ENCODE measurements at regions not wholly inside any gene's neighbourhood (a gene's known extent, or its start where the extent isn't known, plus 50 kb on each side); places are given as distances from the start of the nearest gene placed in this dataset.

- in situ Hi-C loops (cut with MboI; ENCODE audit: low sequenced_read_pairs in 4 of 4), result no loop called here
- TF ChIP-seq POLR2A (IDR thresholded peaks at IDR 0.05) (no peak), CTCF (IDR thresholded peaks at IDR 0.05 in 4 of 5, conservative IDR thresholded peaks at IDR 0.05 in 1 of 5) (no peak)
- intact Hi-C loops (cut with DNase I; ENCODE audit: low total_unique reads), result no loop called here
- Histone ChIP-seq H3K4me1 (no peaks in the 10 kb centered on the region), H3K27me3 (peaks cover 0 to 17% (median 0%) of the 10 kb centered on the region in 3 donors), H3K27ac (no peak overlapping the region), H3K4me3 (no peak overlapping the region), H3K9me3 (no peaks in the 10 kb centered on the region), H3K36me3 (no peaks in the 10 kb centered on the region)
- DNase-seq (peak in 1 of 2 donors; percentile 39), ATAC-seq (peak; percentile 31 to 45)
Measured at GRCh38 chr22:27220339-27220738, 563.0 kb downstream of the MIAT start.

- Histone ChIP-seq H3K36me3 (no peaks in the 10 kb centered on the region), H3K27ac (no peak overlapping the region), H3K4me1 (no peaks in the 10 kb centered on the region), H3K27me3 (peaks cover 0 to 16% (median 0%) of the 10 kb centered on the region in 3 donors), H3K9me3 (no peaks in the 10 kb centered on the region), H3K4me3 (no peak overlapping the region)
- in situ Hi-C loops (cut with MboI; ENCODE audit: low sequenced_read_pairs in 4 of 4), result no loop called here
- DNase-seq (no peak), ATAC-seq (no peak)
- no peak for TF ChIP-seq CTCF (IDR thresholded peaks at IDR 0.05 in 4 of 5, conservative IDR thresholded peaks at IDR 0.05 in 1 of 5)
- TF ChIP-seq POLR2A (IDR thresholded peaks at IDR 0.05), result no peak
- intact Hi-C loops (cut with DNase I; ENCODE audit: low total_unique reads), result no loop called here
Measured at GRCh38 chr22:27222178-27222577, 564.8 kb downstream of the MIAT start.

- TF ChIP-seq CTCF (IDR thresholded peaks at IDR 0.05 in 4 of 5, conservative IDR thresholded peaks at IDR 0.05 in 1 of 5) (no peak), POLR2A (IDR thresholded peaks at IDR 0.05) (no peak)
- in situ Hi-C loops (cut with MboI; ENCODE audit: low sequenced_read_pairs in 4 of 4), result no loop called here
- H3K36me3 ChIP-seq, result no peaks in the 10 kb centered on the region
- H3K27ac ChIP-seq, result no peak overlapping the region
- DNase-seq (no peak), ATAC-seq (no peak)
- peaks cover 0 to 6% (median 4%) of the 10 kb centered on the region in 3 donors for H3K27me3 ChIP-seq
- no peaks in the 10 kb centered on the region for H3K9me3 ChIP-seq
- intact Hi-C loops (cut with DNase I; ENCODE audit: low total_unique reads), result no loop called here
- no peak overlapping the region for H3K4me3 ChIP-seq
- no peaks in the 10 kb centered on the region for H3K4me1 ChIP-seq
Measured at GRCh38 chr22:27223317-27224177, 566.2 kb downstream of the MIAT start.

GRCh38 chr22:27224485-27225374 is 567.3 kb downstream of the MIAT start:
- Histone ChIP-seq H3K9me3 (no peaks in the 10 kb centered on the region), H3K4me3 (no peak overlapping the region), H3K27me3 (peaks cover 0 to 4% (median 0%) of the 10 kb centered on the region in 3 donors), H3K4me1 (no peaks in the 10 kb centered on the region), H3K27ac (no peak overlapping the region), H3K36me3 (no peaks in the 10 kb centered on the region)
- in situ Hi-C loops (cut with MboI; ENCODE audit: low sequenced_read_pairs in 4 of 4) (no loop called here), intact Hi-C loops (cut with DNase I; ENCODE audit: low total_unique reads) (no loop called here)
- no peak for ATAC-seq
- no peak for DNase-seq
- no peak for TF ChIP-seq POLR2A (IDR thresholded peaks at IDR 0.05)
- TF ChIP-seq CTCF (IDR thresholded peaks at IDR 0.05 in 4 of 5, conservative IDR thresholded peaks at IDR 0.05 in 1 of 5), result no peak

Data from gastrocnemius medialis (tissue), 4 donors.